GM13976 (cell line): ENCODE measurements at regions not wholly inside any gene's neighbourhood (a gene's known extent, or its start where the extent isn't known, plus 50 kb on each side); places are given as distances from the start of the nearest gene placed in this dataset.
"Not testable (repeated sequence)": the region's sequence is repeated elsewhere in the genome, so short reads cannot be mapped to it uniquely, and the experiment has no call there.

ENCODE experiments used
- DNase-seq: peaks from one replicate; pipeline ENCODE4 v3.0.0; 2012; ENCODE audit warnings: low spot score
- CTCF ChIP-seq: IDR thresholded peaks from 2 replicates; pipeline ENCODE4 v1.5.1; 2012; ENCODE audit warnings: borderline replicate concordance, mild to moderate bottlenecking; ENCODE audit not compliant: insufficient read depth; ENCODE audit errors: extremely low read depth, missing control alignments, control extremely low read depth
- in situ Hi-C: fragments of 300-500 bp; cut with MboI; formaldehyde crosslinking; loops from one replicate; pipeline ENCODE4 v1.12.0; 2022; ENCODE audit warnings: low sequenced_read_pairs, mixed read lengths, inconsistent platforms; ENCODE audit not compliant: unreplicated experiment

DNA sequence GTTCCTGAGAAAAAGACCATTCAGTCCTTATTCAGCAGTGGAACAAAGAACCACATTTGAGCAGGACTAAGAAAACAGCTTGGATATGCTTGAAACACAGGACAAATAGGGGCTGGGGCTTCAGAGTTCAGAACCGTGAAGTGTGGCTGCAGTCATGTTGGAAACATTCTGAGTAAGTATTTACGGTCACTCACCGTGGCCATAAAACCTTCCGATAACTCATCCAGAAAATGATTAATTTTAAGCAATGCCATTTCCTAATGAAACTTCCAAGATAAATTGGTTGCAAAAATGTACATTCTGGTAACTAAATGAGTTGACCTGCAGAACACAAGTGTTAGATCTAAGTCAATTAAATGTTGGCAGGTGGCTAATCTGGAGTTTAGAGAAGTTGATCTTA lies 279.2 kb downstream of the CXCL12 start:
- no peak for DNase-seq
- in situ Hi-C loops = no loop called here
- no peak for TF ChIP-seq CTCF

- no peak for DNase-seq
- no peak for TF ChIP-seq CTCF
- in situ Hi-C loops = no loop called here
Measured at GRCh38 chr10:44102726-44103255, 282.1 kb downstream of the CXCL12 start.

- TF ChIP-seq CTCF = no peak
- in situ Hi-C loops = no loop called here
- no peak for DNase-seq
Measured at GRCh38 chr10:44101082-44101481, 283.8 kb downstream of the CXCL12 start.

DNA sequence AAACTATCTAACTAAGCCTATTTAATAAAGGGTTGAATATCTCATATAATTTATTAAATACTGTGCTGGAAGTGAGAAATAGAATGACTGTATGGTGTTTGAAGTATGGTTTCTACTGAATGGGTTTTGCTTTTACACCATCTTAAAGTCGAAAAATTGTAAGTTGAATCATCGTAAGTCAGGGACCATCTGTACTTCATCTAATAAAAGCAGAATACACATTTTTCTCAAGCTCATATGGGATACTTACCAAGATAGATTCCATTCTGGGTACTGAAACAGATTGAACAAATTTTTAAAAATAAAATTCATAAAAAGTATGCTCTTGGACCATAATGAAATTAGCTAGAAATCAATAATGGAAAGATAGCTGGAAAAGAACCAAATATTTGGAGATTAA lies 285.4 kb downstream of the CXCL12 start:
- no peak for TF ChIP-seq CTCF
- DNase-seq = no peak
- in situ Hi-C loops = no loop called here

DNA sequence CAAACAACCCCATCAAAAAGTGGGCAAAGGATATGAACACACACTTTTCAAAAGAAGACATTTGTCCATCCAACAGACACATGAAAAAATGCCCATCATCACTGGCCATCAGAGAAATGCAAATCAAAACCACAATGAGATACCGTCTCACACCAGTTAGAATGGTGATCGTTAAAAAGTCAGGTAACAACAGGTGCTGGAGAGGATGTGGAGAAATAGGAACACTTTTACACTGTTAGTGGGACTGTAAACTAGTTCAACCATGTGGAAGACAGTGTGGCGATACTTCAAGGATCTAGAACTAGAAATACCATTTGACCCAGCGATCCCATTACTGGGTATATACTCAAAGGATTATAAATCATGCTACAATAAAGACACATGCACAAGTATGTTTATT lies 288.7 kb downstream of the CXCL12 start:
- in situ Hi-C loops, DNase-seq: not testable (repeated sequence)

- in situ Hi-C loops = no loop called here
- no peak for TF ChIP-seq CTCF
- DNase-seq = no peak
Measured at GRCh38 chr10:44089671-44090070, 295.2 kb downstream of the CXCL12 start.

DNA sequence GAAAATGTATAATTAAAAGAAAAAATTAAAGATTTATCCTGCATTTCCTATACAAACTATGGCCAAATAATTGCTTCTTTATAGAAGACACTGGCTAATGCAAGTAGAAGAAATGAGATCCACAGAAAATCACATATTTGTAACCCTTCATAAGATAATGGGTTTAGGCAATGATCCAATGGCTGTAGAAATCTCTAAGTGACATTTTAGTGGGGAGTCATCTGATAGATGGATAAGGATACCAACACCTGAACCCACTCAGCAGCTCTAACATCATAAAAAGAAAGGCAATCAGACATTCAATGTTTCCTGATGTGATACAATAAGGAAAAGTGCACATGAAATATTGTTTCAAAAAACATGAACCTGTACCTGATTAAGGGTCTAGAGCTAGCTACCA lies 297.5 kb downstream of the CXCL12 start:
- in situ Hi-C loops = no loop called here
- no peak for TF ChIP-seq CTCF
- DNase-seq = no peak
